SK-N-SH treated with all-trans-retinoic acid at 6 μM for 48 hours (cell line): ENCODE measurements at regions not wholly inside any gene's neighbourhood (a gene's known extent, or its start where the extent isn't known, plus 50 kb on each side); places are given as distances from the start of the nearest gene placed in this dataset.

Source experiments
- ATAC-seq: fragments of 200-7000 bp; cut with Tn5 transposase; 3 replicates; pipeline ENCODE4 v1.9.1; 2020; ENCODE audit warnings: mild to moderate bottlenecking, moderate library complexity
- BACH2 ChIP-seq: fragments of 250-450 bp; sonication (Bioruptor Pico); IDR thresholded peaks from 2 replicates; pipeline ENCODE4 v1.9.0; 2021; ENCODE audit warnings: mild to moderate bottlenecking, borderline replicate concordance
- CSDC2 ChIP-seq: fragments of 250-450 bp; sonication (Bioruptor Pico); IDR thresholded peaks from 2 replicates; pipeline ENCODE4 v1.5.0; 2020; ENCODE audit warnings: mild to moderate bottlenecking, moderate library complexity
- CSRNP3 ChIP-seq: fragments of 250-450 bp; sonication (Bioruptor Pico); IDR thresholded peaks from 2 replicates; pipeline ENCODE4 v1.5.1; 2021; ENCODE audit warnings: mild to moderate bottlenecking, moderate library complexity
- ESRRG ChIP-seq: fragments of 250-450 bp; sonication (Bioruptor Pico); IDR thresholded peaks from 2 replicates; pipeline ENCODE4 v1.6.1; 2021; ENCODE audit warnings: mild to moderate bottlenecking
- GLIS3 ChIP-seq: fragments of 250-450 bp; sonication (Bioruptor Pico); IDR thresholded peaks from 2 replicates; pipeline ENCODE4 v1.5.0; 2020; ENCODE audit warnings: mild to moderate bottlenecking, moderate library complexity
- ISL1 ChIP-seq: fragments of 250-450 bp; sonication (Bioruptor Pico); IDR thresholded peaks from 2 replicates; pipeline ENCODE4 v2.1.2; 2022; ENCODE audit warnings: mild to moderate bottlenecking, moderate library complexity
- OSR1 ChIP-seq: fragments of 250-450 bp; sonication (Bioruptor Pico); IDR thresholded peaks from 2 replicates; pipeline ENCODE4 v1.8.0; 2022; ENCODE audit warnings: moderate library complexity, mild to moderate bottlenecking, inconsistent platforms
- PPARA ChIP-seq: fragments of 250-450 bp; sonication (Bioruptor Pico); IDR thresholded peaks from 2 replicates; pipeline ENCODE4 v1.5.0; 2020; ENCODE audit warnings: mild to moderate bottlenecking, borderline replicate concordance
- RARB ChIP-seq: fragments of 250-450 bp; sonication (Bioruptor Pico); IDR thresholded peaks from 2 replicates; pipeline ENCODE4 v1.8.0; 2021; ENCODE audit warnings: mild to moderate bottlenecking, moderate library complexity
- SNAI2 ChIP-seq: fragments of 250-450 bp; sonication (Bioruptor Pico); IDR thresholded peaks from 2 replicates; pipeline ENCODE4 v1.5.0; 2020; ENCODE audit warnings: mild to moderate bottlenecking, moderate library complexity
- TOX ChIP-seq: fragments of 250-450 bp; sonication (Bioruptor Pico); IDR thresholded peaks from 2 replicates; pipeline ENCODE4 v1.8.0; 2021; ENCODE audit warnings: mild to moderate bottlenecking, moderate library complexity, borderline replicate concordance
- ZFP30 ChIP-seq: fragments of 450-650 bp; formaldehyde crosslinking; IDR thresholded peaks from 2 replicates; pipeline ENCODE4 v1.5.0; 2022; ENCODE audit warnings: mild to moderate bottlenecking, moderate library complexity
- ZNF565 ChIP-seq: fragments of 450-650 bp; formaldehyde crosslinking; conservative IDR thresholded peaks from 2 replicates; pipeline ENCODE4 v1.5.0; 2020; ENCODE audit warnings: low read depth, mild to moderate bottlenecking, moderate library complexity
- ZNF70 ChIP-seq: fragments of 450-650 bp; formaldehyde crosslinking; IDR thresholded peaks from 2 replicates; pipeline ENCODE4 v1.5.0; 2020; ENCODE audit warnings: mild to moderate bottlenecking, moderate library complexity
- ZNF8 ChIP-seq: fragments of 450-650 bp; formaldehyde crosslinking; IDR thresholded peaks from 2 replicates; pipeline ENCODE4 v1.5.0; 2020; ENCODE audit warnings: mild to moderate bottlenecking, moderate library complexity
- TF ChIP-seq, protein P1 (sequence below): fragments of 250-450 bp; sonication (Bioruptor Pico); IDR thresholded peaks from 2 replicates; pipeline ENCODE4 v1.8.0; 2020; ENCODE audit warnings: mild to moderate bottlenecking, moderate library complexity, borderline replicate concordance
- TF ChIP-seq, protein P2 (sequence below): fragments of 250-450 bp; sonication (Bioruptor Pico); IDR thresholded peaks from 2 replicates; pipeline ENCODE4 v1.8.0; 2021; ENCODE audit warnings: low read depth, mild to moderate bottlenecking, moderate library complexity, borderline replicate concordance
- TF ChIP-seq, protein P3 (sequence below): fragments of 250-450 bp; sonication (Bioruptor Pico); IDR thresholded peaks from 2 replicates; pipeline ENCODE4 v1.5.0; 2020; ENCODE audit warnings: mild to moderate bottlenecking, moderate library complexity

- TF ChIP-seq ZNF70 (CRISPR knock-in tag) (no peak), CSDC2 (CRISPR knock-in tag) (no peak), CSRNP3 (CRISPR knock-in tag) (no peak), SNAI2 (CRISPR knock-in tag) (no peak), TOX (CRISPR knock-in tag) (no peak), GLIS3 (no peak), ZNF8 (no peak), ZNF565 (CRISPR knock-in tag) (no peak), ESRRG (CRISPR knock-in tag) (no peak), ISL1 (CRISPR knock-in tag) (no peak), PPARA (CRISPR knock-in tag) (no peak), ZFP30 (CRISPR knock-in tag) (no peak)
- TF ChIP-seq, protein P1, sequence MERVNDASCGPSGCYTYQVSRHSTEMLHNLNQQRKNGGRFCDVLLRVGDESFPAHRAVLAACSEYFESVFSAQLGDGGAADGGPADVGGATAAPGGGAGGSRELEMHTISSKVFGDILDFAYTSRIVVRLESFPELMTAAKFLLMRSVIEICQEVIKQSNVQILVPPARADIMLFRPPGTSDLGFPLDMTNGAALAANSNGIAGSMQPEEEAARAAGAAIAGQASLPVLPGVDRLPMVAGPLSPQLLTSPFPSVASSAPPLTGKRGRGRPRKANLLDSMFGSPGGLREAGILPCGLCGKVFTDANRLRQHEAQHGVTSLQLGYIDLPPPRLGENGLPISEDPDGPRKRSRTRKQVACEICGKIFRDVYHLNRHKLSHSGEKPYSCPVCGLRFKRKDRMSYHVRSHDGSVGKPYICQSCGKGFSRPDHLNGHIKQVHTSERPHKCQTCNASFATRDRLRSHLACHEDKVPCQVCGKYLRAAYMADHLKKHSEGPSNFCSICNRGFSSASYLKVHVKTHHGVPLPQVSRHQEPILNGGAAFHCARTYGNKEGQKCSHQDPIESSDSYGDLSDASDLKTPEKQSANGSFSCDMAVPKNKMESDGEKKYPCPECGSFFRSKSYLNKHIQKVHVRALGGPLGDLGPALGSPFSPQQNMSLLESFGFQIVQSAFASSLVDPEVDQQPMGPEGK (CRISPR knock-in tag), result no peak
- ATAC-seq, result no peak
Observed at GRCh38 chr10:29836396-29836795, 201.6 kb upstream of the SVIL start.

DNA sequence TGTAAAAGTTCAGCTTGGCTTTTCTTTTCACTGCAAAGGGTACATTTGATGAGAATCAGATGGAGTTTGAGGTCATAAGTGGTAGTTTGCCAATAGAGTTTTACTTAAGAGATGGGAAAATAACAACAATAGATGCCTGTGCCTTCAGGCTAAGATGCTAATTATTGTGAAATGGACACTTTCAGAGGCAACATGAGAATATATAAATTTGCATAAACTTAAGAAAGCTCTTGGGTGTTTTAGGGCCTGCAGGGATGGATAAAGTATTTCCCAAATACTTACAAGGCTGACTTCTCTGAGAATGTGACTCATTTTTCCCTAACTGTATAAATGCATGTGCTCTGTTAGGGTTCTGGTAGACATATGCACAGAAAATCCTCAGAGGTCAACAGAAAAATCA, 200.3 kb upstream of the SVIL start:
- no peak for ATAC-seq
- no peak for TF ChIP-seq OSR1 (CRISPR knock-in tag)
- no peak for TF ChIP-seq RARB
- TF ChIP-seq ESRRG (CRISPR knock-in tag), result no peak
- TF ChIP-seq, protein P1 (CRISPR knock-in tag), result no peak
- no peak for TF ChIP-seq CSRNP3 (CRISPR knock-in tag)
- no peak for TF ChIP-seq TOX (CRISPR knock-in tag)
- TF ChIP-seq SNAI2 (CRISPR knock-in tag), result no peak
- TF ChIP-seq, protein P2, sequence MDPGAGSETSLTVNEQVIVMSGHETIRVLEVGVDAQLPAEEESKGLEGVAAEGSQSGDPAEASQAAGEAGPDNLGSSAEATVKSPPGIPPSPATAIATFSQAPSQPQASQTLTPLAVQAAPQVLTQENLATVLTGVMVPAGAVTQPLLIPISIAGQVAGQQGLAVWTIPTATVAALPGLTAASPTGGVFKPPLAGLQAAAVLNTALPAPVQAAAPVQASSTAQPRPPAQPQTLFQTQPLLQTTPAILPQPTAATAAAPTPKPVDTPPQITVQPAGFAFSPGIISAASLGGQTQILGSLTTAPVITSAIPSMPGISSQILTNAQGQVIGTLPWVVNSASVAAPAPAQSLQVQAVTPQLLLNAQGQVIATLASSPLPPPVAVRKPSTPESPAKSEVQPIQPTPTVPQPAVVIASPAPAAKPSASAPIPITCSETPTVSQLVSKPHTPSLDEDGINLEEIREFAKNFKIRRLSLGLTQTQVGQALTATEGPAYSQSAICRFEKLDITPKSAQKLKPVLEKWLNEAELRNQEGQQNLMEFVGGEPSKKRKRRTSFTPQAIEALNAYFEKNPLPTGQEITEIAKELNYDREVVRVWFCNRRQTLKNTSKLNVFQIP (CRISPR knock-in tag), result no peak
- TF ChIP-seq BACH2, result no peak
- no peak for TF ChIP-seq ZNF70 (CRISPR knock-in tag)
- TF ChIP-seq, protein P3, sequence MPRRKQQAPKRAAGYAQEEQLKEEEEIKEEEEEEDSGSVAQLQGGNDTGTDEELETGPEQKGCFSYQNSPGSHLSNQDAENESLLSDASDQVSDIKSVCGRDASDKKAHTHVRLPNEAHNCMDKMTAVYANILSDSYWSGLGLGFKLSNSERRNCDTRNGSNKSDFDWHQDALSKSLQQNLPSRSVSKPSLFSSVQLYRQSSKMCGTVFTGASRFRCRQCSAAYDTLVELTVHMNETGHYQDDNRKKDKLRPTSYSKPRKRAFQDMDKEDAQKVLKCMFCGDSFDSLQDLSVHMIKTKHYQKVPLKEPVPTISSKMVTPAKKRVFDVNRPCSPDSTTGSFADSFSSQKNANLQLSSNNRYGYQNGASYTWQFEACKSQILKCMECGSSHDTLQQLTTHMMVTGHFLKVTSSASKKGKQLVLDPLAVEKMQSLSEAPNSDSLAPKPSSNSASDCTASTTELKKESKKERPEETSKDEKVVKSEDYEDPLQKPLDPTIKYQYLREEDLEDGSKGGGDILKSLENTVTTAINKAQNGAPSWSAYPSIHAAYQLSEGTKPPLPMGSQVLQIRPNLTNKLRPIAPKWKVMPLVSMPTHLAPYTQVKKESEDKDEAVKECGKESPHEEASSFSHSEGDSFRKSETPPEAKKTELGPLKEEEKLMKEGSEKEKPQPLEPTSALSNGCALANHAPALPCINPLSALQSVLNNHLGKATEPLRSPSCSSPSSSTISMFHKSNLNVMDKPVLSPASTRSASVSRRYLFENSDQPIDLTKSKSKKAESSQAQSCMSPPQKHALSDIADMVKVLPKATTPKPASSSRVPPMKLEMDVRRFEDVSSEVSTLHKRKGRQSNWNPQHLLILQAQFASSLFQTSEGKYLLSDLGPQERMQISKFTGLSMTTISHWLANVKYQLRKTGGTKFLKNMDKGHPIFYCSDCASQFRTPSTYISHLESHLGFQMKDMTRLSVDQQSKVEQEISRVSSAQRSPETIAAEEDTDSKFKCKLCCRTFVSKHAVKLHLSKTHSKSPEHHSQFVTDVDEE (CRISPR knock-in tag), result no peak
- TF ChIP-seq ZNF565 (CRISPR knock-in tag), result no peak
